Neural cell (in vitro differentiated cells): ENCODE measurements at regions not wholly inside any gene's neighbourhood (a gene's known extent, or its start where the extent isn't known, plus 50 kb on each side); places are given as distances from the start of the nearest gene placed in this dataset.

ENCODE experiments used
- H2AFZ ChIP-seq: fragments of 200-600, 300-800 bp; sonication (generic), shearing (Covaris generic); 2 replicates; pipeline ENCODE4 v1.6.0; 2014; ENCODE audit warnings: low read depth, mild to moderate bottlenecking, antibody characterized with exemption, low read length, moderate library complexity
- H3F3A ChIP-seq: fragments of 200-600 bp; shearing (Covaris generic); 2 replicates; pipeline ENCODE4 v1.6.1; 2016; ENCODE audit warnings: mild to moderate bottlenecking, moderate library complexity, mixed read lengths, antibody characterized with exemption, low read length; ENCODE audit not compliant: insufficient read depth, poor library complexity, severe bottlenecking
- H3K27ac ChIP-seq: fragments of 200-600, 300-800 bp; sonication (generic), shearing (Covaris generic); 2 replicates; pipeline ENCODE4 v1.5.1; 2014; ENCODE audit warnings: mild to moderate bottlenecking, low read length, moderate library complexity
- H3K27me3 ChIP-seq: fragments of 300-800, 200-600 bp; sonication (generic), shearing (Covaris generic); 2 replicates; pipeline ENCODE4 v1.6.0; 2014; ENCODE audit warnings: mild to moderate bottlenecking, low read depth, low read length, moderate library complexity; ENCODE audit not compliant: insufficient read depth
- H3K36me3 ChIP-seq: fragments of 300-800, 200-600 bp; sonication (generic), shearing (Covaris generic); 2 replicates; pipeline ENCODE4 v1.5.1; 2014; ENCODE audit warnings: mild to moderate bottlenecking, antibody characterized with exemption, low read length, moderate library complexity; ENCODE audit not compliant: insufficient read depth
- H3K4me2 ChIP-seq: fragments of 300-800, 200-600 bp; sonication (generic), shearing (Covaris generic); 2 replicates; pipeline ENCODE4 v1.6.0; 2014; ENCODE audit warnings: mild to moderate bottlenecking, low read length
- H3K4me3 ChIP-seq: fragments of 300-800, 200-600 bp; sonication (generic), shearing (Covaris generic); 2 replicates; pipeline ENCODE4 v1.5.1; 2014; ENCODE audit warnings: mild to moderate bottlenecking, low read length, moderate library complexity
- H3K79me2 ChIP-seq: fragments of 200-600 bp; shearing (Covaris generic); replicated peaks from 2 replicates; pipeline ENCODE4 v1.6.0; 2014; ENCODE audit warnings: mild to moderate bottlenecking, low read length, moderate library complexity; ENCODE audit not compliant: insufficient read depth
- H3K9ac ChIP-seq: fragments of 300-800, 200-600 bp; sonication (generic), shearing (Covaris generic); 2 replicates; pipeline ENCODE4 v1.6.1; 2016; ENCODE audit warnings: mild to moderate bottlenecking, low read length, mixed read lengths
- H3K9me2 ChIP-seq: fragments of 200-600 bp; shearing (Covaris generic); 2 replicates; pipeline ENCODE4 v1.6.1; 2016; ENCODE audit warnings: mild to moderate bottlenecking, low read length, mixed read lengths; ENCODE audit not compliant: insufficient read depth
- H3K9me3 ChIP-seq: fragments of 200-600, 300-800 bp; sonication (generic), shearing (Covaris generic); 2 replicates; pipeline ENCODE4 v1.6.1; 2016; ENCODE audit warnings: mild to moderate bottlenecking, mixed run types, low read length, moderate library complexity, mixed read lengths
- H4K20me1 ChIP-seq: fragments of 200-600 bp; shearing (Covaris generic); 2 replicates; pipeline ENCODE4 v1.6.1; 2016; ENCODE audit warnings: mild to moderate bottlenecking, mixed run types; ENCODE audit not compliant: insufficient read depth
- CTCF ChIP-seq: fragments of 450-650 bp; IDR thresholded peaks from 2 replicates; pipeline ENCODE4 v1.5.1; 2014; ENCODE audit warnings: antibody characterized with exemption, mild to moderate bottlenecking, moderate library complexity; ENCODE audit not compliant: poor library complexity, severe bottlenecking
- EP300 ChIP-seq: fragments of 450-650 bp; conservative IDR thresholded peaks from 2 replicates; pipeline ENCODE4 v1.6.1; 2014; ENCODE audit warnings: antibody characterized with exemption, mild to moderate bottlenecking, moderate library complexity; ENCODE audit not compliant: poor library complexity, severe bottlenecking
- EZH2 ChIP-seq: fragments of 200-600, 300-800 bp; shearing (Covaris generic), sonication (generic); IDR thresholded peaks from 2 replicates; pipeline ENCODE4 v1.6.1; 2014; ENCODE audit warnings: antibody characterized with exemption, low read length, borderline replicate concordance, mild to moderate bottlenecking; ENCODE audit not compliant: insufficient read depth, poor library complexity, severe bottlenecking
- MXI1 ChIP-seq: fragments of 450-650 bp; conservative IDR thresholded peaks from 2 replicates; pipeline ENCODE4 v1.6.1; 2014; ENCODE audit warnings: antibody characterized with exemption, mild to moderate bottlenecking; ENCODE audit not compliant: poor library complexity, severe bottlenecking
- POLR2AphosphoS5 ChIP-seq: IDR thresholded peaks from 2 replicates; pipeline ENCODE4 v1.6.1; 2012
- RAD21 ChIP-seq: fragments of 450-650 bp; conservative IDR thresholded peaks from 2 replicates; pipeline ENCODE4 v1.6.1; 2014; ENCODE audit warnings: antibody characterized with exemption, mild to moderate bottlenecking, moderate library complexity
- REST ChIP-seq: IDR thresholded peaks from 2 replicates; pipeline ENCODE4 v1.6.1; 2012; ENCODE audit warnings: borderline replicate concordance
- SMC3 ChIP-seq: fragments of 450-650 bp; conservative IDR thresholded peaks from 2 replicates; pipeline ENCODE4 v1.6.1; 2014; ENCODE audit warnings: antibody characterized with exemption, mild to moderate bottlenecking, moderate library complexity; ENCODE audit not compliant: poor library complexity
- TAF1 ChIP-seq: IDR thresholded peaks from 2 replicates; pipeline ENCODE4 v1.6.1; 2012; ENCODE audit warnings: low read depth

GRCh38 chr3:21902956-21903355 lies 151.9 kb upstream of the ZNF385D start:
- H3K9ac ChIP-seq, result no peak overlapping the region
- H3K27me3 ChIP-seq, result no peaks in the 10 kb centered on the region
- no peaks in the 10 kb centered on the region for H3K79me2 ChIP-seq
- H3F3A ChIP-seq, result no peaks in the 10 kb centered on the region
- TF ChIP-seq SMC3 (no peak), POLR2AphosphoS5 (no peak), EP300 (no peak), REST (no peak), TAF1 (no peak), MXI1 (no peak), CTCF (no peak), RAD21 (no peak), EZH2 (no peak)
- no peak overlapping the region for H2AFZ ChIP-seq
- H3K27ac ChIP-seq, result no peak overlapping the region
- H3K9me2 ChIP-seq, result no peaks in the 10 kb centered on the region
- no peaks in the 10 kb centered on the region for H3K9me3 ChIP-seq
- H3K4me2 ChIP-seq, result no peak overlapping the region
- no peaks in the 10 kb centered on the region for H4K20me1 ChIP-seq
- no peak overlapping the region for H3K4me3 ChIP-seq
- no peaks in the 10 kb centered on the region for H3K36me3 ChIP-seq

- Histone ChIP-seq H3K9me2 (no peaks in the 10 kb centered on the region), H3K4me3 (no peak overlapping the region), H4K20me1 (no peaks in the 10 kb centered on the region), H3K9me3 (no peaks in the 10 kb centered on the region), H3K36me3 (no peaks in the 10 kb centered on the region), H3K79me2 (no peaks in the 10 kb centered on the region), H3K4me2 (no peak overlapping the region), H3F3A (no peaks in the 10 kb centered on the region), H3K27ac (no peak overlapping the region), H3K27me3 (no peaks in the 10 kb centered on the region), H2AFZ (no peak overlapping the region), H3K9ac (no peak overlapping the region)
- TF ChIP-seq EP300 (no peak), REST (no peak), RAD21 (no peak), TAF1 (no peak), SMC3 (no peak), EZH2 (no peak), POLR2AphosphoS5 (no peak)
Observed at GRCh38 chr3:21909096-21909495, 158.1 kb upstream of the ZNF385D start.
